ENCODE measurements at regions not wholly inside any gene's neighbourhood (a gene's known extent, or its start where the extent isn't known, plus 50 kb on each side); places are given as distances from the start of the nearest gene placed in this dataset.

GRCh38 chr15:62951481-62951880 is 91.1 kb upstream of the TPM1 start:
- H3K27ac Mint-ChIP-seq (ENCODE audit: unreplicated experiment), result no peak overlapping the region
- no peak overlapping the region for H3K4me3 Mint-ChIP-seq (ENCODE audit: unreplicated experiment)
- Histone ChIP-seq H3K9me3 (ENCODE audit: insufficient read depth, low read depth, low read length) (no peaks in the 10 kb centered on the region), H3K27ac (ENCODE audit: low read depth, low read length) (no peak overlapping the region), H3K27me3 (ENCODE audit: insufficient read depth, low read length) (no peaks in the 10 kb centered on the region), H2AFZ (ENCODE audit: low read depth, low read length) (no peak overlapping the region), H4K20me1 (ENCODE audit: insufficient read depth, low read length) (no peaks in the 10 kb centered on the region), H3K36me3 (ENCODE audit: insufficient read depth, low read length) (no peaks in the 10 kb centered on the region), H3K4me2 (ENCODE audit: low read length) (no peak overlapping the region), H3K9ac (ENCODE audit: low read length) (no peak overlapping the region), H3K4me3 (ENCODE audit: insufficient read depth, low read depth, low read length) (no peak overlapping the region), H3K79me2 (ENCODE audit: insufficient read depth, low read length) (no peaks in the 10 kb centered on the region), H3K4me1 (ENCODE audit: insufficient read depth, low read length) (no peaks in the 10 kb centered on the region)
- H3K36me3 Mint-ChIP-seq (ENCODE audit: low read depth, unreplicated experiment), result no peaks in the 10 kb centered on the region
- FAIRE-seq, result no peak
- H3K27me3 Mint-ChIP-seq (ENCODE audit: low read depth, unreplicated experiment), result peaks cover 15% of the 10 kb centered on the region
- DNase-seq (ENCODE audit: low read depth), result no peak
- peaks cover 3% of the 10 kb centered on the region for H3K4me1 Mint-ChIP-seq (ENCODE audit: low read depth, unreplicated experiment)
- no peak for TF ChIP-seq EZH2 (IDR thresholded peaks at IDR 0.05; ENCODE audit: insufficient read depth, low read length)
- TF ChIP-seq CTCF (IDR thresholded peaks at IDR 0.05; ENCODE audit: insufficient read depth, low read depth, low read length), result no peak
- peaks cover 10% of the 10 kb centered on the region for H3K9me3 Mint-ChIP-seq (ENCODE audit: unreplicated experiment)

GRCh38 chr15:62953021-62953420 is 89.5 kb upstream of the TPM1 start:
- Histone ChIP-seq H3K27me3 (ENCODE audit: insufficient read depth, low read length) (no peaks in the 10 kb centered on the region), H3K9ac (ENCODE audit: low read length) (no peak overlapping the region), H3K4me3 (ENCODE audit: insufficient read depth, low read depth, low read length) (no peak overlapping the region), H3K4me2 (ENCODE audit: low read length) (no peak overlapping the region), H4K20me1 (ENCODE audit: insufficient read depth, low read length) (no peaks in the 10 kb centered on the region), H2AFZ (ENCODE audit: low read depth, low read length) (no peak overlapping the region), H3K79me2 (ENCODE audit: insufficient read depth, low read length) (no peaks in the 10 kb centered on the region), H3K27ac (ENCODE audit: low read depth, low read length) (no peak overlapping the region), H3K4me1 (ENCODE audit: insufficient read depth, low read length) (peaks cover 4% of the 10 kb centered on the region), H3K9me3 (ENCODE audit: insufficient read depth, low read depth, low read length) (no peaks in the 10 kb centered on the region), H3K36me3 (ENCODE audit: insufficient read depth, low read length) (no peaks in the 10 kb centered on the region)
- FAIRE-seq, result no peak
- DNase-seq (ENCODE audit: low read depth), result no peak
- Mint-ChIP-seq H3K27ac (ENCODE audit: unreplicated experiment) (no peak overlapping the region), H3K4me1 (ENCODE audit: low read depth, unreplicated experiment) (peaks cover 16% of the 10 kb centered on the region), H3K4me3 (ENCODE audit: unreplicated experiment) (no peak overlapping the region), H3K27me3 (ENCODE audit: low read depth, unreplicated experiment) (peaks cover 15% of the 10 kb centered on the region), H3K9me3 (ENCODE audit: unreplicated experiment) (peaks cover 8% of the 10 kb centered on the region), H3K36me3 (ENCODE audit: low read depth, unreplicated experiment) (no peaks in the 10 kb centered on the region)
- TF ChIP-seq CTCF (IDR thresholded peaks at IDR 0.05; ENCODE audit: insufficient read depth, low read depth, low read length) (no peak), EZH2 (IDR thresholded peaks at IDR 0.05; ENCODE audit: insufficient read depth, low read length) (no peak)

GRCh38 chr15:62953496-62954045 is 89.0 kb upstream of the TPM1 start:
- Histone ChIP-seq H3K4me2 (ENCODE audit: low read length) (no peak overlapping the region), H3K9me3 (ENCODE audit: insufficient read depth, low read depth, low read length) (no peaks in the 10 kb centered on the region), H2AFZ (ENCODE audit: low read depth, low read length) (no peak overlapping the region), H3K27ac (ENCODE audit: low read depth, low read length) (no peak overlapping the region), H3K79me2 (ENCODE audit: insufficient read depth, low read length) (no peaks in the 10 kb centered on the region), H3K27me3 (ENCODE audit: insufficient read depth, low read length) (no peaks in the 10 kb centered on the region), H4K20me1 (ENCODE audit: insufficient read depth, low read length) (no peaks in the 10 kb centered on the region), H3K4me3 (ENCODE audit: insufficient read depth, low read depth, low read length) (no peak overlapping the region), H3K4me1 (ENCODE audit: insufficient read depth, low read length) (peaks cover 4% of the 10 kb centered on the region), H3K9ac (ENCODE audit: low read length) (no peak overlapping the region), H3K36me3 (ENCODE audit: insufficient read depth, low read length) (no peaks in the 10 kb centered on the region)
- DNase-seq (ENCODE audit: low read depth) (no peak), FAIRE-seq (no peak)
- Mint-ChIP-seq H3K9me3 (ENCODE audit: unreplicated experiment) (peaks cover 7% of the 10 kb centered on the region), H3K4me1 (ENCODE audit: low read depth, unreplicated experiment) (peaks cover 16% of the 10 kb centered on the region), H3K27ac (ENCODE audit: unreplicated experiment) (no peak overlapping the region), H3K4me3 (ENCODE audit: unreplicated experiment) (no peak overlapping the region), H3K27me3 (ENCODE audit: low read depth, unreplicated experiment) (peaks cover 13% of the 10 kb centered on the region), H3K36me3 (ENCODE audit: low read depth, unreplicated experiment) (no peaks in the 10 kb centered on the region)
- TF ChIP-seq CTCF (IDR thresholded peaks at IDR 0.05; ENCODE audit: insufficient read depth, low read depth, low read length) (no peak), EZH2 (IDR thresholded peaks at IDR 0.05; ENCODE audit: insufficient read depth, low read length) (no peak)
